ENCODE measurements at regions not wholly inside any gene's neighbourhood (a gene's known extent, or its start where the extent isn't known, plus 50 kb on each side); places are given as distances from the start of the nearest gene placed in this dataset.

GRCh38 chr1:8232036-8232757, 85.7 kb upstream of the SLC45A1 start:
- no peak for TF ChIP-seq CTCF (IDR thresholded peaks at IDR 0.05; ENCODE audit: insufficient read depth, low read length)
- TF ChIP-seq POLR2AphosphoS5 (IDR thresholded peaks at IDR 0.05; ENCODE audit: low read depth), result no peak
- TF ChIP-seq GABPA (IDR thresholded peaks at IDR 0.05; ENCODE audit: low read depth), result no peak
- TF ChIP-seq, protein P1, sequence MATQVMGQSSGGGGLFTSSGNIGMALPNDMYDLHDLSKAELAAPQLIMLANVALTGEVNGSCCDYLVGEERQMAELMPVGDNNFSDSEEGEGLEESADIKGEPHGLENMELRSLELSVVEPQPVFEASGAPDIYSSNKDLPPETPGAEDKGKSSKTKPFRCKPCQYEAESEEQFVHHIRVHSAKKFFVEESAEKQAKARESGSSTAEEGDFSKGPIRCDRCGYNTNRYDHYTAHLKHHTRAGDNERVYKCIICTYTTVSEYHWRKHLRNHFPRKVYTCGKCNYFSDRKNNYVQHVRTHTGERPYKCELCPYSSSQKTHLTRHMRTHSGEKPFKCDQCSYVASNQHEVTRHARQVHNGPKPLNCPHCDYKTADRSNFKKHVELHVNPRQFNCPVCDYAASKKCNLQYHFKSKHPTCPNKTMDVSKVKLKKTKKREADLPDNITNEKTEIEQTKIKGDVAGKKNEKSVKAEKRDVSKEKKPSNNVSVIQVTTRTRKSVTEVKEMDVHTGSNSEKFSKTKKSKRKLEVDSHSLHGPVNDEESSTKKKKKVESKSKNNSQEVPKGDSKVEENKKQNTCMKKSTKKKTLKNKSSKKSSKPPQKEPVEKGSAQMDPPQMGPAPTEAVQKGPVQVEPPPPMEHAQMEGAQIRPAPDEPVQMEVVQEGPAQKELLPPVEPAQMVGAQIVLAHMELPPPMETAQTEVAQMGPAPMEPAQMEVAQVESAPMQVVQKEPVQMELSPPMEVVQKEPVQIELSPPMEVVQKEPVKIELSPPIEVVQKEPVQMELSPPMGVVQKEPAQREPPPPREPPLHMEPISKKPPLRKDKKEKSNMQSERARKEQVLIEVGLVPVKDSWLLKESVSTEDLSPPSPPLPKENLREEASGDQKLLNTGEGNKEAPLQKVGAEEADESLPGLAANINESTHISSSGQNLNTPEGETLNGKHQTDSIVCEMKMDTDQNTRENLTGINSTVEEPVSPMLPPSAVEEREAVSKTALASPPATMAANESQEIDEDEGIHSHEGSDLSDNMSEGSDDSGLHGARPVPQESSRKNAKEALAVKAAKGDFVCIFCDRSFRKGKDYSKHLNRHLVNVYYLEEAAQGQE (IDR thresholded peaks at IDR 0.05; ENCODE audit: insufficient replicate concordance, low read depth), result no peak
- TF ChIP-seq SPI1 (IDR thresholded peaks at IDR 0.05; ENCODE audit: borderline replicate concordance, low read depth), result no peak
